GM12878 (cell line): ENCODE measurements at regions not wholly inside any gene's neighbourhood (a gene's known extent, or its start where the extent isn't known, plus 50 kb on each side); places are given as distances from the start of the nearest gene placed in this dataset.

Source experiments
- BCLAF1 ChIP-seq: fragments of 450-650 bp; IDR thresholded peaks from 2 replicates; pipeline ENCODE4 v1.6.1; 2017; ENCODE audit warnings: antibody characterized with exemption, mild to moderate bottlenecking, moderate library complexity
- CBX5 ChIP-seq: sonication (generic); IDR thresholded peaks from 2 replicates; pipeline ENCODE4 v1.6.1; 2016; ENCODE audit warnings: low read depth, moderate library complexity, mild to moderate bottlenecking, inconsistent platforms
- EZH2 ChIP-seq: IDR thresholded peaks from 2 replicates; pipeline ENCODE4 v1.6.1; 2012; ENCODE audit warnings: low read depth, mild to moderate bottlenecking, control low read depth, inconsistent platforms, low read length, borderline replicate concordance; ENCODE audit not compliant: control insufficient read depth
- FOXK2 ChIP-seq: fragments of 450-650 bp; IDR thresholded peaks from 2 replicates; pipeline ENCODE4 v1.6.1; 2017; ENCODE audit warnings: mild to moderate bottlenecking, moderate library complexity
- HDAC2 ChIP-seq: fragments of 200-600 bp; sonication (generic); IDR thresholded peaks from 2 replicates; pipeline ENCODE4 v1.6.1; 2017
- JUND ChIP-seq: IDR thresholded peaks from 2 replicates; pipeline ENCODE4 v1.6.1; 2012; ENCODE audit warnings: low read depth, mild to moderate bottlenecking, low read length, improper control_type of control experiment, moderate library complexity
- POLR2A ChIP-seq: IDR thresholded peaks from 2 replicates; pipeline ENCODE4 v1.6.1; 2011; ENCODE audit warnings: low read depth, mild to moderate bottlenecking, low read length
- POLR2AphosphoS5 ChIP-seq: IDR thresholded peaks from 2 replicates; pipeline ENCODE4 v1.6.1; 2011; ENCODE audit warnings: mild to moderate bottlenecking, low read length, inconsistent platforms
- RCOR1 ChIP-seq: conservative IDR thresholded peaks from 2 replicates; pipeline ENCODE4 v1.6.1; 2012; ENCODE audit warnings: low read depth, low read length, improper control_type of control experiment
- WRNIP1 ChIP-seq: IDR thresholded peaks from 2 replicates; pipeline ENCODE4 v1.6.1; 2011; ENCODE audit warnings: low read depth, low read length, improper control_type of control experiment, borderline replicate concordance
- YY1 ChIP-seq: IDR thresholded peaks from 2 replicates; pipeline ENCODE4 v1.6.1; 2011; ENCODE audit warnings: low read depth, mild to moderate bottlenecking, low read length
- ZNF274 ChIP-seq: IDR thresholded peaks from one replicate; pipeline ENCODE4 v1.8.0; 2011; ENCODE audit not compliant: insufficient read length, insufficient read depth
- ZNF592 ChIP-seq: fragments of 450-650 bp; IDR thresholded peaks from 2 replicates; pipeline ENCODE4 v1.6.1; 2017; ENCODE audit warnings: mild to moderate bottlenecking, moderate library complexity
- TF ChIP-seq, protein P1 (sequence below), 3 experiments: IDR thresholded peaks in 2 of 3; conservative IDR thresholded peaks in 1 of 3; 2 replicates each; pipeline ENCODE4 v1.5.1; 2011; ENCODE audit warnings: low read depth in 3 of 3, low read length in 3 of 3, mild to moderate bottlenecking in 3 of 3, control low read depth in 2 of 3, moderate library complexity in 2 of 3, inconsistent platforms in 1 of 3, mixed read lengths in 1 of 3; ENCODE audit not compliant: control insufficient read depth in 2 of 3, insufficient read depth in 1 of 3; ENCODE audit errors: extremely low read depth in 1 of 3

DNA sequence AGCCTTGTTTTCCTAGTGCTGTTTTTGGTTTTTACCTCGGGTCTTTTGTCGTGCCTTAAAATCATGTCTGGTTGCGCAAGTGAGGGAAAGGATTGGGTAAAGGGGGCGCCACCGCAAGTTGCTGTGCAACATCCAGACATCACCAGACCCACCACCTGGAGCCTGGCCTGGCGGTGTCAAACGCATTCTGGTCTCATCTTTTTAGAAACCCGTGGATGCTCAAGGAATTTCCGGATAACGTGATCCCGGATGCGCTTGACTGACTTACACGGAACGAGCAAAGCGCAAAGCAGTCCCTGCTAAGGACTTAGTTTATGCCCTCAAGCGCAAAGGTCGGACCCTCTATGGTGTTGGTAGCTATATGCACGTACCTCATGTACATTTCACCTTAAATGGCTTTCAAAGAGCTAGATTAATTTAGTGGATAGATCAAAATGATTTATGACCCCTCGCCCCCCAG lies 105.2 kb downstream of the OR2B2 start:
- TF ChIP-seq HDAC2 (no peak), EZH2 (no peak), ZNF592 (no peak), POLR2A (peak; percentile 77), WRNIP1 (no peak), ZNF274 (no peak), BCLAF1 (no peak), JUND (no peak), FOXK2 (no peak), CBX5 (no peak), POLR2AphosphoS5 (peak; percentile 24; the same call in 1 of the 2 replicates), RCOR1 (no peak), YY1 (no peak)
- TF ChIP-seq, protein P1, sequence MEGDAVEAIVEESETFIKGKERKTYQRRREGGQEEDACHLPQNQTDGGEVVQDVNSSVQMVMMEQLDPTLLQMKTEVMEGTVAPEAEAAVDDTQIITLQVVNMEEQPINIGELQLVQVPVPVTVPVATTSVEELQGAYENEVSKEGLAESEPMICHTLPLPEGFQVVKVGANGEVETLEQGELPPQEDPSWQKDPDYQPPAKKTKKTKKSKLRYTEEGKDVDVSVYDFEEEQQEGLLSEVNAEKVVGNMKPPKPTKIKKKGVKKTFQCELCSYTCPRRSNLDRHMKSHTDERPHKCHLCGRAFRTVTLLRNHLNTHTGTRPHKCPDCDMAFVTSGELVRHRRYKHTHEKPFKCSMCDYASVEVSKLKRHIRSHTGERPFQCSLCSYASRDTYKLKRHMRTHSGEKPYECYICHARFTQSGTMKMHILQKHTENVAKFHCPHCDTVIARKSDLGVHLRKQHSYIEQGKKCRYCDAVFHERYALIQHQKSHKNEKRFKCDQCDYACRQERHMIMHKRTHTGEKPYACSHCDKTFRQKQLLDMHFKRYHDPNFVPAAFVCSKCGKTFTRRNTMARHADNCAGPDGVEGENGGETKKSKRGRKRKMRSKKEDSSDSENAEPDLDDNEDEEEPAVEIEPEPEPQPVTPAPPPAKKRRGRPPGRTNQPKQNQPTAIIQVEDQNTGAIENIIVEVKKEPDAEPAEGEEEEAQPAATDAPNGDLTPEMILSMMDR (IDR thresholded peaks at IDR 0.05 in 2 of 3, conservative IDR thresholded peaks at IDR 0.05 in 1 of 3; ENCODE audit: control insufficient read depth in 2 of 3, extremely low read depth in 1 of 3, insufficient read depth in 1 of 3, low read depth in 3 of 3, low read length in 3 of 3), result no peak
